Thymus (tissue), 11 donors: ENCODE measurements at regions not wholly inside any gene's neighbourhood (a gene's known extent, or its start where the extent isn't known, plus 50 kb on each side); places are given as distances from the start of the nearest gene placed in this dataset.

Experiments
- DNase-seq, 9 donors: peaks; one replicate each; pipeline ENCODE4 v3.0.0-alpha.2; 2013; ENCODE audit warnings: low spot score in 9 of 9, low read depth in 6 of 9, missing footprints in 1 of 9
- H3K27ac ChIP-seq, 2 donors: one replicate each; pipeline ENCODE4 v1.5.1; 2013; ENCODE audit warnings: control low read depth in 1 of 2, low read depth in 1 of 2, low read length in 1 of 2, mild to moderate bottlenecking in 1 of 2, moderate library complexity in 1 of 2
- H3K27me3 ChIP-seq, 2 donors: one replicate each; pipeline ENCODE4 v1.5.1; 2013; ENCODE audit warnings: low read length in 1 of 2; ENCODE audit not compliant: control insufficient read depth in 2 of 2, insufficient read depth in 1 of 2
- H3K36me3 ChIP-seq, 2 donors: one replicate each; pipeline ENCODE4 v1.5.1; 2013; ENCODE audit warnings: low read length in 1 of 2, mild to moderate bottlenecking in 1 of 2, moderate library complexity in 1 of 2; ENCODE audit not compliant: control insufficient read depth in 2 of 2, insufficient read depth in 2 of 2
- H3K4me1 ChIP-seq, 2 donors: one replicate each; pipeline ENCODE4 v1.5.1; 2013; ENCODE audit warnings: low read length in 2 of 2; ENCODE audit not compliant: control insufficient read depth in 2 of 2, insufficient read depth in 2 of 2
- H3K4me3 ChIP-seq, 2 donors: one replicate each; pipeline ENCODE4 v1.5.1; 2013; ENCODE audit warnings: low read length in 2 of 2, control low read depth in 1 of 2, mild to moderate bottlenecking in 1 of 2
- H3K9me3 ChIP-seq, 2 donors: one replicate each; pipeline ENCODE4 v1.5.1; 2013; ENCODE audit warnings: low read length in 1 of 2, mild to moderate bottlenecking in 1 of 2; ENCODE audit not compliant: control insufficient read depth in 2 of 2, insufficient read depth in 1 of 2
- WGBS: extraction: QIAGEN DNeasy Blood & Tissue Kit; methylation state at CpG from one replicate; pipeline ENCODE4 v1.1.7; 2013; 5-methylcytosine and 5-hydroxymethylcytosine counted together
- donor health status: healthy.

DNA sequence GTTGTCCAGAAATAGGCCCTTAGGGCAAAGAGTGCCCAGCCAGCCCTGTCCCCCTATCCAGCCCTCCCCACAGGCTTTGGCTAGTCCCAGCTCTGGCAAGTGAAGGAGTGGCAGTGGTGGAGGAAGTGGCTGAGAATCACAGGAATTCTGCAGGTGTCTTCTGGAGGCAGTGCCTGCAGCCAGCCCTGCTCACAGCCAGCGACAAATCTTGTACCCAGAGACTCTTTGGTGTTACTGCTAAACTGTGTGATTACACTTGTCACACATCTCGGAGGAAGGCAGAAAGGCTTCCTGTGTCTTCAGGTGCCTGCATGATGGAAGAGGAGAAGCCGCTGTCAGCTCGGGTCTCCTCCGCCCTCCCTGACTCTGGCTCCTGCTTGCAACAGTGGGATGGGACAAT, 71.6 kb upstream of the GRIK3 start:
- Histone ChIP-seq H3K4me1 (no peaks in the 10 kb centered on the region), H3K27me3 (no peaks in the 10 kb centered on the region), H3K36me3 (no peaks in the 10 kb centered on the region), H3K4me3 (no peak overlapping the region), H3K9me3 (no peaks in the 10 kb centered on the region), H3K27ac (no peak overlapping the region)
- WGBS = 70% methylated on average over 5 of the region's 5 CpGs
- no peak for DNase-seq

DNA sequence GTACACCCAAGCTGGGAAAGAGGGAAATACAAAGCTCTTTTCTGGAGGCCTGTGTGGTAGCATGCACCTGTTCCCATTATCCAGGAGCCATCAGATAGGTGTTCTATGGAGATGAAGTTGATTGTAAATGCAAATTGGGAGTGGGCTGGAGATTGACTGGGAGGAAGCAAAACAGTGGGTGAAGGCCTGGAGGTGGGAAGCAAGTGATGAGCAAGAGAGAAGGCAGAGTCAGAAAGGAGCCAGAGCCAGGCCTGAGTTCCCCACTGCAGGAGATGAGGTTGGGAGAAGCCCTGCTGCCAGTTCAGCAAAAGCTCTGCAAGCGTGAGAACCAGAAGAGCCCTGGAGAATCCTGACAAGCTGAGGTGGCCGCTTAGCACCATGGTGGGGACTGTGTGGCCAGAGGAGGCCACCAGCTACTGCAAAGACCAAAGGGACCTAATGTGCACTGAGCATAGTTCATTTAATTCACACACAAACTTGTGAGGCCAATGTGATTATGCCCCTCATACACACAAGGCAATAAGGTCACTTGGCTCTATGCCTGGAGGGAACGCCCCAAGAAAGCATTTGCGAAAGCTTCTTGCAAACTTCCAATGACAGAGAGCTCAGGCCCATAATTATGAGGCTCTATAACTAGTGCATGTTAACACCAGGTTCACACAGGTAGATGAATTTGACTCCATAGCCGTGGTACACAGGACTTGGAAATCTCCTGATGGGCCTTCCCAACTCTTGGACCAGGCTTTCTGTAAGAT, 73.0 kb upstream of the GRIK3 start:
- H3K4me3 ChIP-seq = no peak overlapping the region
- H3K36me3 ChIP-seq = no peaks in the 10 kb centered on the region
- no peaks in the 10 kb centered on the region for H3K9me3 ChIP-seq
- H3K4me1 ChIP-seq = no peaks in the 10 kb centered on the region
- no peak overlapping the region for H3K27ac ChIP-seq
- 89% methylated on average over 5 of the region's 5 CpGs for WGBS
- no peaks in the 10 kb centered on the region for H3K27me3 ChIP-seq
- no peak for DNase-seq

DNA sequence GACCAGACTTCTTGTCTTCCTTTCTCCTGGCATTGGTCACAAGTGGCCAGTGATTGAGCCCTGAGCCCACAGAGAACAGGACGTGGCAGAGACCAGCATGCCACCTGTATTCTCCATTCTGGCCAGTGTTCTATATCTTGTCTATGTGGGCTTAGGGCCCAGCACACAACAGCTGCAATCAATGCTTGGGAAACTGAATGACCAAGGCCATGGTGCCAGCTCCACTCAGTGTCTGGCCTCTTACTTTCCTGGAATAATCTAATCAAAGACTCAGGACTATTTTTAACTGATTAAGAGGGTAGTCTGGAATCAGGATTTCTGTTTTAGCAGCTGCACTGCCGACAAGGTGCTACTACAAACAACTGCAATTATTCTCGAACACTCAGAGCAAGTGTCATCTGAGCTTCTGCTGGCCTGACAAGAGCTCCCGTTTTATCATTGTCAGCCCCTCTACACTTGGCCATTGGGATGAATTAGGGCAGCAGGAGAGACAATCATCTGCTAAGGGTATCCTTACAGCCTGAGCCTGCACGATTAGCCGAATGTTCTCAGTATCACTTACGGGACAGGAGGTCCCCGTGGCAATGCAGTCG, 74.4 kb upstream of the GRIK3 start:
- Histone ChIP-seq H3K36me3 (no peaks in the 10 kb centered on the region), H3K9me3 (no peaks in the 10 kb centered on the region), H3K27ac (no peak overlapping the region), H3K4me1 (no peaks in the 10 kb centered on the region), H3K4me3 (no peak overlapping the region), H3K27me3 (no peaks in the 10 kb centered on the region)
- 86% methylated on average over 9 of the region's 9 CpGs for WGBS
- DNase-seq = no peak

DNA sequence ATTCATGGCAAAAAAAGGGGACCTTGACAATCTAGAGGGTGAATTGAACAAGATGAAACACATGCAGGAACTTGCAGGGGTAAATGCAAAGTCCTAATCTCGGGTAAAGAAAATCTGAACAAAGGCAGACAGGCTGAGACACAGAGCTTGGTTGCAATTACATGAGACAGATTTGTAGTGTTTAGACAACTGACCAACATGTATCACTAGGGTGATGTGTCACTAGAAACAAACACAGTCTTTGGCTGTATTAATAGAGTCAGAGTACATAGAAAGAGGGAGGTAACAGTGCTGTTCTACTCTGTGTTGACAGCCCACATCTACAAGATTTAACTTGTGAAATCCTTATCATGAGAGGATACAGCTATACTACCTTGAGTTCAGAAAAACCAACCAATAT, 78.1 kb upstream of the GRIK3 start:
- 42% methylated on average over 1 of the region's 1 CpG for WGBS

DNA sequence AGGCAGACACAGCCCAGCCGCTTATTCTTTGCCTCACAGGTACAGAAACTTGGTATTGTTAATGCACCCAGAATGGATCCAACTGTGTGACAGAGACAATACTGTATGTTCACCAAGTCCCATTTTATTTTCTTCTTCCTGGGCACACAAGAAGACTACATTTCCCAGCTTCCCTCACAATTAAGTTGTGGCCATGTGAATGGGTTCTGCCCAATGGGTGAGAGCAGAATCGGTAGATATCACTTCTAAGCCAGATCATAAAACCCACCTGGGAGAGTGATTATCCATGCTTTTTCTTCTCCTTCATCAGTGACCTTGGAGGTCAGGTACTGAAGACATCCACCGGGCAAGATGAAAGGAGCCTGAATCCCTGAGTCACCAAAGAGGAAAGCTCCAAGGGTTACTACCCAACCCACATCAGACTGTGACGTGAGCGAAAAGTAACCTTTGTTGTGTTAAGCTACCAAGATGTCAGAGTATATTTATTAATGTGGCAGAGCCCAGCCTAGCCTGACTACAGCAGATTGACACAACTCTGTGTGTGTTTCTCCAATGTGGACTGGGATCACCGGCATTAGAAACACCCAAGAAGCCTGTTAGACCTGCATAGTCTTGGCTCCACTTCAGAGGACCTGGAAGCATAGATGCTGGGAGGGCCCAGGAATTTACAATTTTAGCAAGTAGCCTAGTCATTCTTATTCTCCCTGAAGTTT, 79.1 kb upstream of the GRIK3 start:
- 93% methylated on average over 6 of the region's 6 CpGs for WGBS
- Histone ChIP-seq H3K36me3 (no peaks in the 10 kb centered on the region), H3K27ac (no peak overlapping the region)

More for the DNA sequence above, 78.1 kb upstream of the GRIK3 start:
- no peak for DNase-seq
- Histone ChIP-seq H3K36me3 (no peaks in the 10 kb centered on the region), H3K4me3 (no peak overlapping the region), H3K4me1 (no peaks in the 10 kb centered on the region), H3K9me3 (no peaks in the 10 kb centered on the region), H3K27me3 (no peaks in the 10 kb centered on the region), H3K27ac (no peak overlapping the region)

DNA sequence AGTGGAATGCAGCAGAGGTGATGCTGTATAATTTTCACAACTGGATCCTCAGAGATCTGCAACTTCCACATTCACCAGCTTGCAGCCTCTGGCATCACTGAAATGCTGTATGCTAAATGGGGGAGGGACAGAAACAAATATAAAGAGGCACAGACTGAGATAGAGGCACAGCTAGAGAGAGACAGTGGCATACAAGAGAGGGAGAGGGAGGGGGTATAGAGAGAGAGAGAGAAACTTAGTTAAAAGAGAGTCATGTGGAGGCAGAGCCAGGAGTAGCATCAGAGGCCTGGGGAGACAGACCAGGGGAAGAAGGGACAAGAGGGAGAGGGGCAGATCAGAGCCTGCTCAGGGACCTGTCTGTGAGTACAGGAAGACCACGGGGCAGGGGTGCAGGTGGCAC, 84.5 kb upstream of the GRIK3 start:
- no peak overlapping the region for H3K4me3 ChIP-seq
- WGBS = 48% methylated on average over 1 of the region's 1 CpG
- no peak for DNase-seq
- H3K4me1 ChIP-seq = no peaks in the 10 kb centered on the region
- H3K27ac ChIP-seq = no peak overlapping the region
- H3K9me3 ChIP-seq = no peaks in the 10 kb centered on the region
- no peaks in the 10 kb centered on the region for H3K27me3 ChIP-seq
- H3K36me3 ChIP-seq = no peaks in the 10 kb centered on the region

More for the DNA sequence above, 79.1 kb upstream of the GRIK3 start:
- Histone ChIP-seq H3K4me1 (no peaks in the 10 kb centered on the region), H3K27me3 (no peaks in the 10 kb centered on the region), H3K4me3 (no peak overlapping the region), H3K9me3 (no peaks in the 10 kb centered on the region)
- no peak for DNase-seq

DNA sequence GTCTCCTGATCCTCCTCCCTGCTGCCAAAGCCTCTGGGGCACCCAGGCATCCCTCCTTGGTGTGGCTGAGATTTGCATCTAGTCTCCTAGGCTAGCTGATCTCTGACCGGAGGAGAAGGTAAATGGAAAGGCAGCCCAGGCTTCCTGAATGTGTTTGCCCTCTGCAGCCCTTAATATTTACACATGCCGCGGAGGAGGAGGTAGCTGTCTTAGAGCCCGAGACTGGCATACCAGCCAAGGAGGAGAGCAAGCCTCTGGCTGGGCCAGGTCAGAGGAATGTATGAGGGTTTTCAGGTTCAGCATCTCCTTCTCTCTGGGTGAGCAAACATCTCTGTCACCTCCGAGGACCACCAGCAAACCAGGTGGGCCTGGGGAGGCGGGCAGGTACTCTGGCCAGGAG, 86.0 kb upstream of the GRIK3 start:
- H3K27me3 ChIP-seq = no peaks in the 10 kb centered on the region
- no peaks in the 10 kb centered on the region for H3K36me3 ChIP-seq
- no peaks in the 10 kb centered on the region for H3K9me3 ChIP-seq
- no peak overlapping the region for H3K27ac ChIP-seq
- WGBS = 87% methylated on average over 6 of the region's 6 CpGs
- no peaks in the 10 kb centered on the region for H3K4me1 ChIP-seq
- DNase-seq = no peak
- no peak overlapping the region for H3K4me3 ChIP-seq

DNA sequence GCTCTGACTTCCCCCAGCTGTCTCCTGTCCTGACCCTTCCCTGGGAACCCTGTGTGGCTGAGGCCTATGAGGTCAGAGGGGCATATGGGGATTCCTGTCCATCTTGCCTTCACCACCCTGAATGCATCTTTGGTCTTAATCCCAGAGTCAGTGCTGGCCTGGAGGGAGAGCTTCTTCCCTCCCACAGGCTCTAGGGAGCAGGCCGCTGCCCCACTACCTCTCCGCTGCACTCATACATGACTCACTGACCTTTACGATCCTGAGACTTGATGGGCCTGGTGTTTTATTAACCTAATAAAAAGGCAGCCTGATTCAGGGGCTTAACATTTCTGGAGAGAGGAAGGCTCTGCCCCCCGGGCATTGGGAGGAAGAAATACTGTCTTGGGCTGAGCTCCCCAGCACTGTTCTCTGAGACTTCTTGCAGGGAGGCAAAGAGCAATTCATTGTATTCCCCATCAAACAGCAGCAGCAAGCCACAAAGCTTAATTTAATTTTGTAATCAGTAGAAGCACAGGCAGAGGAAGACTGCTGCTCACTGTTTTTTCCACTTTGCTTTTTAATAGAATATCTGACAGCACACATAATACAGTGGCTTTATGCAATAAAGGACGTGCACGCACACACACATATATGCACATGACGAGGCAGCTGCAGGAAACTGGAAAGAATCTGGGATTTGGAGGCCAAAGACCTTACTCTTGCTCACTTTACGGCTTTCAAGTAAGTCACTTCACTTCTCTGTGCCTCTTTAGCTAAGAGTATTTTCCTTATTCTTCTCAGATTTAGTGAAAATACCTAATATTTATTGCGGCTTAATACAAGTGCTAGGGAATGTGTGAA, 89.2 kb upstream of the GRIK3 start:
- 76% methylated on average over 9 of the region's 9 CpGs for WGBS
- Histone ChIP-seq H3K9me3 (no peaks in the 10 kb centered on the region), H3K27ac (no peak overlapping the region), H3K36me3 (no peaks in the 10 kb centered on the region), H3K27me3 (no peaks in the 10 kb centered on the region), H3K4me1 (no peaks in the 10 kb centered on the region), H3K4me3 (no peak overlapping the region)
- DNase-seq = no peak

DNA sequence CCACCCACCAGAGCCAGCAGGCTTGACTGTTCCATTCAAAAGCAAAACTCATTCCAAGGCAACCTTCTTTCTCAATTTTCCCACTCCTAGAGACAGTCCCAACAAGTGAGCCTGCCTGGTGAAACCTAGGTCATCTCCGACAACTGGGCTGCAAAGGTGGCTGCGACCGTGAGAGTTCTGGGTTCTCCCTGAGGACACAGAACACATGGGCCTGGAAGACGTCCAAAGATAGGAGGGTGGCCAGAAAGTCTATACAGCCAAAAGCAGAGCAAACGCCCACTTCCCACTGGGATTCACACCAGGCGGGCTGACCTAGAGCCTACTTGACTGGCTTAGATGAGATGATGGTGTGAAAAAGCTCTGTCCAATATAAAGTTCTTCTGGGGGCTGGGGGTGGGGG, 90.2 kb upstream of the GRIK3 start:
- H3K27me3 ChIP-seq = no peaks in the 10 kb centered on the region
- no peak for DNase-seq
- no peaks in the 10 kb centered on the region for H3K36me3 ChIP-seq
- whole genome bisulfite sequencing = 84% methylated on average over 6 of the region's 6 CpGs
- H3K27ac ChIP-seq = no peak overlapping the region
- no peak overlapping the region for H3K4me3 ChIP-seq
- no peaks in the 10 kb centered on the region for H3K4me1 ChIP-seq
- no peaks in the 10 kb centered on the region for H3K9me3 ChIP-seq
